Ovary (tissue), 7 donors: ENCODE measurements at regions not wholly inside any gene's neighbourhood (a gene's known extent, or its start where the extent isn't known, plus 50 kb on each side); places are given as distances from the start of the nearest gene placed in this dataset.

Experiments used
- DNase-seq, 5 donors: peaks; one replicate each; pipeline ENCODE4 v3.0.0-alpha.2; 2019 to 2020
- H3K27ac ChIP-seq, 2 donors: fragments of 200-600 bp; one replicate each; pipeline versions ENCODE4 v1.5.1 to v1.8.0; 2019 to 2022
- H3K27me3 ChIP-seq: fragments of 200-600 bp; one replicate; pipeline ENCODE4 v1.8.0; 2022
- H3K36me3 ChIP-seq: fragments of 200-600 bp; sonication (generic); one replicate; pipeline ENCODE4 v1.5.1; 2019
- H3K4me1 ChIP-seq: one replicate; pipeline ENCODE4 v1.8.1; 2013; ENCODE audit warnings: mild to moderate bottlenecking, moderate library complexity; ENCODE audit not compliant: insufficient read depth
- H3K4me3 ChIP-seq: fragments of 200-600 bp; sonication (generic); one replicate; pipeline ENCODE4 v1.5.1; 2017
- H3K9me3 ChIP-seq, 2 donors: fragments of 200-600 bp in 1 of 2; sonication (generic) in 1 of 2; one replicate each; pipeline versions ENCODE4 v1.5.1 to v1.8.1; 2013 to 2019; ENCODE audit warnings: mild to moderate bottlenecking in 1 of 2, moderate library complexity in 1 of 2
- CTCF ChIP-seq, 3 donors: fragments of 450-650 bp in 2 of 3; fragments of 200-600 bp in 1 of 3; IDR thresholded peaks; one replicate each; pipeline versions ENCODE4 v1.5.1 to v1.8.0; 2016 to 2022; ENCODE audit warnings: antibody characterized with exemption in 3 of 3, mild to moderate bottlenecking in 1 of 3
- EP300 ChIP-seq: sonication (generic); formaldehyde crosslinking; IDR thresholded peaks from one replicate; pipeline ENCODE4 v1.6.1; 2017; ENCODE audit warnings: antibody characterized with exemption
- POLR2A ChIP-seq: fragments of 450-650 bp; IDR thresholded peaks from one replicate; pipeline ENCODE4 v1.6.1; 2017; ENCODE audit warnings: antibody characterized with exemption, mild to moderate bottlenecking, moderate library complexity
- WGBS, 3 donors: extraction: QIAGEN DNeasy Blood & Tissue Kit in 1 of 3; methylation state at CpG; one replicate each; pipeline versions ENCODE4 v1.1.5 to v1.1.7; 2013 to 2017; 5-methylcytosine and 5-hydroxymethylcytosine counted together
- intact Hi-C, 4 donors: fragments of 100-400 bp; cut with DNase I; formaldehyde crosslinking; loops; one replicate each; pipeline versions ENCODE4 v1.11.0 to v1.15.1; 2022 to 2023
- donor health status: DM: no; HTN: no; CAD: no; lungs with moderate emphysema.
- donor health status: DM: no; HTN: no; CAD: no.
- donor health status: Bipolar disorder and iron deficiency.
- donor health status: DM: no; HTN: no; CAD: no.
- donor health status: DM: yes; HTN: yes; CAD: no.

- Histone ChIP-seq H3K4me1 (no peaks in the 10 kb centered on the region), H3K9me3 (no peaks in the 10 kb centered on the region), H3K36me3 (no peaks in the 10 kb centered on the region), H3K27ac (no peak overlapping the region), H3K27me3 (no peaks in the 10 kb centered on the region), H3K4me3 (no peak overlapping the region)
- intact Hi-C loops, result no loop called here
- TF ChIP-seq POLR2A (no peak), EP300 (no peak), CTCF (IDR thresholded peaks at IDR 0.05) (no peak)
- no peak for DNase-seq
- 85 to 97% (median 86%) methylated on average over 7 of the region's 7 CpGs for WGBS, 3 donors
Measured at GRCh38 chr13:44787617-44788016, 201.7 kb downstream of the NUFIP1 start.

- intact Hi-C loops, result no loop called here
- Histone ChIP-seq H3K27me3 (no peaks in the 10 kb centered on the region), H3K4me3 (no peak overlapping the region), H3K9me3 (no peaks in the 10 kb centered on the region), H3K36me3 (no peaks in the 10 kb centered on the region), H3K27ac (no peak overlapping the region), H3K4me1 (no peaks in the 10 kb centered on the region)
- no peak for DNase-seq
- TF ChIP-seq POLR2A, result no peak
- no peak for TF ChIP-seq CTCF (IDR thresholded peaks at IDR 0.05)
- TF ChIP-seq EP300, result no peak
- 58 to 69% (median 68%) methylated on average over 3 of the region's 3 CpGs for WGBS, 3 donors
Measured at GRCh38 chr13:44786756-44787155, 202.5 kb downstream of the NUFIP1 start.

- DNase-seq, result no peak
- no peak overlapping the region for H3K27ac ChIP-seq
- H3K9me3 ChIP-seq, result no peaks in the 10 kb centered on the region
- TF ChIP-seq POLR2A (no peak), EP300 (no peak), CTCF (IDR thresholded peaks at IDR 0.05) (no peak)
- intact Hi-C loops, result no loop called here
- no peaks in the 10 kb centered on the region for H3K36me3 ChIP-seq
- H3K4me1 ChIP-seq, result no peaks in the 10 kb centered on the region
- H3K27me3 ChIP-seq, result no peaks in the 10 kb centered on the region
- 85 to 93% (median 87%) methylated on average over 3 of the region's 3 CpGs for WGBS, 3 donors
- H3K4me3 ChIP-seq, result no peak overlapping the region
Measured at GRCh38 chr13:44785401-44785800, 203.9 kb downstream of the NUFIP1 start.

GRCh38 chr13:44784708-44785080 lies 204.6 kb downstream of the NUFIP1 start:
- TF ChIP-seq CTCF (IDR thresholded peaks at IDR 0.05), result no peak
- TF ChIP-seq POLR2A, result no peak
- no peak for TF ChIP-seq EP300
- 94 to 97% (median 94%) methylated on average over 2 of the region's 2 CpGs for WGBS, 3 donors
- H3K9me3 ChIP-seq, result no peaks in the 10 kb centered on the region
- DNase-seq, result no peak
- no peaks in the 10 kb centered on the region for H3K36me3 ChIP-seq
- no peak overlapping the region for H3K4me3 ChIP-seq
- no peaks in the 10 kb centered on the region for H3K4me1 ChIP-seq
- intact Hi-C loops, result no loop called here
- H3K27ac ChIP-seq, result no peak overlapping the region
- H3K27me3 ChIP-seq, result no peaks in the 10 kb centered on the region
